ENCODE measurements at regions not wholly inside any gene's neighbourhood (a gene's known extent, or its start where the extent isn't known, plus 50 kb on each side); places are given as distances from the start of the nearest gene placed in this dataset.

GRCh38 chr10:84944187-84944586, 615.8 kb downstream of the CCSER2 start:
- Histone ChIP-seq H2BK120ac (ENCODE audit: low read depth, low read length, poor library complexity, severe bottlenecking) (no peak overlapping the region), H2AK5ac (ENCODE audit: insufficient read length, low read length) (no peak overlapping the region), H3K9ac (ENCODE audit: extremely low read depth, insufficient read length, low read length) (no peak overlapping the region), H3K4me2 (ENCODE audit: insufficient read depth, insufficient read length, low read length) (no peak overlapping the region), H3K4me1 (ENCODE audit: insufficient read depth, low read length) (no peaks in the 10 kb centered on the region), H2BK15ac (ENCODE audit: low read depth, low read length) (no peak overlapping the region), H3T11ph (ENCODE audit: low read length) (no peak overlapping the region), H3K18ac (ENCODE audit: insufficient read length, low read depth, low read length) (no peak overlapping the region), H3K23ac (ENCODE audit: insufficient read length, low read depth, low read length) (no peak overlapping the region), H2BK12ac (ENCODE audit: insufficient read length, low read depth, low read length) (no peak overlapping the region), H3K9me3 (ENCODE audit: control insufficient read depth, low read depth, low read length) (no peaks in the 10 kb centered on the region), H2BK5ac (ENCODE audit: insufficient read length, low read length) (no peak overlapping the region), H3K27me3 (ENCODE audit: insufficient read depth, low read length) (no peaks in the 10 kb centered on the region), H3K56ac (ENCODE audit: insufficient read length, low read depth, low read length) (no peak overlapping the region), H3K23me2 (ENCODE audit: insufficient read length, low read depth, low read length, poor library complexity, severe bottlenecking) (no peaks in the 10 kb centered on the region), H3K27ac (ENCODE audit: insufficient read length, low read depth, low read length) (no peak overlapping the region), H4K8ac (replicated peaks; ENCODE audit: insufficient read length, low read depth, low read length) (no peak overlapping the region), H3K79me1 (ENCODE audit: insufficient read depth, low read depth, low read length, poor library complexity, severe bottlenecking) (no peaks in the 10 kb centered on the region), H4K5ac (ENCODE audit: insufficient read length, low read depth, low read length) (no peak overlapping the region), H2AFZ (ENCODE audit: low read length) (no peak overlapping the region), H3K14ac (ENCODE audit: insufficient read depth, low read length) (no peak overlapping the region), H3K4ac (ENCODE audit: low read depth, low read length) (no peak overlapping the region), H4K20me1 (ENCODE audit: control insufficient read depth, insufficient read depth, insufficient read length) (no peaks in the 10 kb centered on the region), H4K91ac (ENCODE audit: insufficient read length, low read depth, low read length) (no peak overlapping the region), H3K79me2 (ENCODE audit: insufficient read depth, low read length) (no peaks in the 10 kb centered on the region), H2BK20ac (ENCODE audit: low read depth, low read length, poor library complexity, severe bottlenecking) (no peak overlapping the region)
- H3K27ac Mint-ChIP-seq, result no peak overlapping the region
- H3K27me3 Mint-ChIP-seq (ENCODE audit: low read depth), result no peaks in the 10 kb centered on the region; the same call in 1 of the 2 replicates
- WGBS (ENCODE audit: extremely low coverage, insufficient read length, low lambda C conversion rate), result no CpG with 5 or more reads among the region's 1 CpG
- H3K4me1 Mint-ChIP-seq, result peaks cover 7 to 11% of the 10 kb centered on the region in 2 experiments
- no peak for DNase-seq
- TF ChIP-seq CTCF (conservative IDR thresholded peaks at IDR 0.05), result no peak
- H3K9me3 Mint-ChIP-seq, result no peaks in the 10 kb centered on the region
- no peak overlapping the region for H3K4me3 Mint-ChIP-seq
- H3K36me3 Mint-ChIP-seq (ENCODE audit: insufficient read depth in 1 of 3, low read depth in 3 of 3), result no peaks in the 10 kb centered on the region

Measured in H9 (cell line).